ENCODE measurements at regions not wholly inside any gene's neighbourhood (a gene's known extent, or its start where the extent isn't known, plus 50 kb on each side); places are given as distances from the start of the nearest gene placed in this dataset.
"Not testable (repeated sequence)": the region's sequence is repeated elsewhere in the genome, so short reads cannot be mapped to it uniquely, and the experiment has no call there.

- Mint-ChIP-seq H3K27me3 (no peaks in the 10 kb centered on the region), H3K36me3 (ENCODE audit: low read depth) (no peaks in the 10 kb centered on the region), H3K27ac (no peak overlapping the region), H3K4me3 (no peak overlapping the region), H3K4me1 (no peaks in the 10 kb centered on the region), H3K9me3 (no peaks in the 10 kb centered on the region)
- intact Hi-C loops (cut with micrococcal nuclease): no loop called here
- no peak for DNase-seq
Measured at GRCh38 chrX:74160816-74161215, 143.2 kb upstream of the ZCCHC13 start.

GRCh38 chrX:74160358-74160757 is 143.6 kb upstream of the ZCCHC13 start:
- Mint-ChIP-seq H3K27me3 (no peaks in the 10 kb centered on the region), H3K4me3 (no peak overlapping the region), H3K9me3 (no peaks in the 10 kb centered on the region), H3K36me3 (ENCODE audit: low read depth) (no peaks in the 10 kb centered on the region), H3K27ac (no peak overlapping the region), H3K4me1 (no peaks in the 10 kb centered on the region)
- DNase-seq: no peak
- intact Hi-C loops (cut with micrococcal nuclease): no loop called here

GRCh38 chrX:74147439-74147838 is 156.5 kb upstream of the ZCCHC13 start:
- DNase-seq: no peak
- H3K27me3 Mint-ChIP-seq: no peaks in the 10 kb centered on the region

GRCh38 chrX:74138943-74139342 is 165.0 kb upstream of the ZCCHC13 start:
- intact Hi-C loops (cut with micrococcal nuclease): loop anchor here (10.0 kb wide), 2 partner anchors 124 to 206 kb away; no protein-coding TSS in a partner anchor
- Mint-ChIP-seq H3K27ac (no peak overlapping the region), H3K4me3 (no peak overlapping the region)

More at GRCh38 chrX:74147439-74147838, 156.5 kb upstream of the ZCCHC13 start:
- no peaks in the 10 kb centered on the region for H3K9me3 Mint-ChIP-seq
- intact Hi-C loops (cut with micrococcal nuclease): no loop called here
- no peaks in the 10 kb centered on the region for H3K36me3 Mint-ChIP-seq (ENCODE audit: low read depth)
- no peaks in the 10 kb centered on the region for H3K4me1 Mint-ChIP-seq
- H3K27ac Mint-ChIP-seq: no peak overlapping the region
- H3K4me3 Mint-ChIP-seq: no peak overlapping the region

GRCh38 chrX:74133156-74133796 is 170.7 kb upstream of the ZCCHC13 start:
- no peak overlapping the region for H3K27ac Mint-ChIP-seq
- H3K4me1 Mint-ChIP-seq: no peaks in the 10 kb centered on the region
- no peaks in the 10 kb centered on the region for H3K27me3 Mint-ChIP-seq
- no peaks in the 10 kb centered on the region for H3K36me3 Mint-ChIP-seq (ENCODE audit: low read depth)
- intact Hi-C loops (cut with micrococcal nuclease): loop anchor here (1.0 to 10.0 kb wide), 3 partner anchors 118 to 278 kb away; no protein-coding TSS in a partner anchor
- H3K9me3 Mint-ChIP-seq: no peaks in the 10 kb centered on the region
- no peak overlapping the region for H3K4me3 Mint-ChIP-seq
- DNase-seq: peak; percentile 73

More at GRCh38 chrX:74138943-74139342, 165.0 kb upstream of the ZCCHC13 start:
- DNase-seq: peak; percentile 1
- H3K9me3 Mint-ChIP-seq: no peaks in the 10 kb centered on the region
- no peaks in the 10 kb centered on the region for H3K27me3 Mint-ChIP-seq
- no peaks in the 10 kb centered on the region for H3K36me3 Mint-ChIP-seq (ENCODE audit: low read depth)
- no peaks in the 10 kb centered on the region for H3K4me1 Mint-ChIP-seq

GRCh38 chrX:74132280-74132679 is 171.7 kb upstream of the ZCCHC13 start:
- no peaks in the 10 kb centered on the region for H3K9me3 Mint-ChIP-seq
- no peak for DNase-seq
- H3K4me3 Mint-ChIP-seq: no peak overlapping the region
- intact Hi-C loops (cut with micrococcal nuclease): loop anchor here (10.0 kb wide), 2 partner anchors 117 to 213 kb away; no protein-coding TSS in a partner anchor
- H3K27ac Mint-ChIP-seq: no peak overlapping the region
- H3K36me3 Mint-ChIP-seq (ENCODE audit: low read depth): no peaks in the 10 kb centered on the region
- no peaks in the 10 kb centered on the region for H3K4me1 Mint-ChIP-seq
- H3K27me3 Mint-ChIP-seq: no peaks in the 10 kb centered on the region

GRCh38 chrX:74119016-74119910 is 184.7 kb upstream of the ZCCHC13 start:
- DNase-seq: no peak
- H3K27ac Mint-ChIP-seq: no peak overlapping the region
- H3K36me3 Mint-ChIP-seq (ENCODE audit: low read depth): no peaks in the 10 kb centered on the region
- H3K9me3 Mint-ChIP-seq: no peaks in the 10 kb centered on the region
- intact Hi-C loops (cut with micrococcal nuclease): no loop called here
- no peak overlapping the region for H3K4me3 Mint-ChIP-seq
- no peaks in the 10 kb centered on the region for H3K4me1 Mint-ChIP-seq
- H3K27me3 Mint-ChIP-seq: no peaks in the 10 kb centered on the region

- intact Hi-C loops (cut with micrococcal nuclease): no loop called here
Measured at GRCh38 chrX:74117962-74118902, 185.7 kb upstream of the ZCCHC13 start.

GRCh38 chrX:74111245-74111644 is 192.7 kb upstream of the ZCCHC13 start:
- no peak for DNase-seq
- Mint-ChIP-seq H3K4me3 (no peak overlapping the region), H3K9me3 (no peaks in the 10 kb centered on the region), H3K36me3 (ENCODE audit: low read depth) (no peaks in the 10 kb centered on the region), H3K27ac (no peak overlapping the region), H3K27me3 (no peaks in the 10 kb centered on the region), H3K4me1 (no peaks in the 10 kb centered on the region)
- intact Hi-C loops (cut with micrococcal nuclease): no loop called here

More at GRCh38 chrX:74117962-74118902, 185.7 kb upstream of the ZCCHC13 start:
- H3K36me3 Mint-ChIP-seq (ENCODE audit: low read depth): no peaks in the 10 kb centered on the region
- DNase-seq: no peak
- H3K27ac Mint-ChIP-seq: no peak overlapping the region
- H3K4me3 Mint-ChIP-seq: no peak overlapping the region
- no peaks in the 10 kb centered on the region for H3K4me1 Mint-ChIP-seq
- H3K9me3 Mint-ChIP-seq: no peaks in the 10 kb centered on the region
- H3K27me3 Mint-ChIP-seq: no peaks in the 10 kb centered on the region

GRCh38 chrX:74107666-74108065 is 196.3 kb upstream of the ZCCHC13 start:
- Mint-ChIP-seq H3K9me3 (no peaks in the 10 kb centered on the region), H3K4me1 (no peaks in the 10 kb centered on the region), H3K27ac (no peak overlapping the region), H3K27me3 (no peaks in the 10 kb centered on the region), H3K36me3 (ENCODE audit: low read depth) (no peaks in the 10 kb centered on the region), H3K4me3 (no peak overlapping the region)
- DNase-seq: no peak
- intact Hi-C loops (cut with micrococcal nuclease): no loop called here

GRCh38 chrX:74104356-74105015 is 199.5 kb upstream of the ZCCHC13 start:
- no peak overlapping the region for H3K27ac Mint-ChIP-seq
- H3K36me3 Mint-ChIP-seq (ENCODE audit: low read depth): no peaks in the 10 kb centered on the region
- H3K4me3 Mint-ChIP-seq: no peak overlapping the region
- intact Hi-C loops (cut with micrococcal nuclease): no loop called here
- H3K9me3 Mint-ChIP-seq: no peaks in the 10 kb centered on the region
- no peak for DNase-seq
- H3K4me1 Mint-ChIP-seq: no peaks in the 10 kb centered on the region
- no peaks in the 10 kb centered on the region for H3K27me3 Mint-ChIP-seq

- H3K36me3 Mint-ChIP-seq (ENCODE audit: low read depth); DNase-seq; H3K4me3 Mint-ChIP-seq; H3K9me3 Mint-ChIP-seq; H3K4me1 Mint-ChIP-seq; H3K27ac Mint-ChIP-seq; H3K27me3 Mint-ChIP-seq; intact Hi-C loops (cut with micrococcal nuclease): not testable (repeated sequence)
Measured at GRCh38 chrX:74098407-74098806, 205.6 kb upstream of the ZCCHC13 start.

GRCh38 chrX:74090049-74090448 is 213.9 kb upstream of the ZCCHC13 start:
- no peaks in the 10 kb centered on the region for H3K36me3 Mint-ChIP-seq (ENCODE audit: low read depth)
- no peak for DNase-seq
- intact Hi-C loops (cut with micrococcal nuclease): no loop called here
- H3K9me3 Mint-ChIP-seq: peaks cover 10% of the 10 kb centered on the region
- no peaks in the 10 kb centered on the region for H3K4me1 Mint-ChIP-seq
- no peak overlapping the region for H3K4me3 Mint-ChIP-seq
- no peak overlapping the region for H3K27ac Mint-ChIP-seq
- no peaks in the 10 kb centered on the region for H3K27me3 Mint-ChIP-seq
